OCI-LY1 (cell line): ENCODE measurements at regions not wholly inside any gene's neighbourhood (a gene's known extent, or its start where the extent isn't known, plus 50 kb on each side); places are given as distances from the start of the nearest gene placed in this dataset.

Experiments
- H2AFZ ChIP-seq: fragments of 200-600 bp; sonication (generic), shearing (Covaris generic); 2 replicates; pipeline ENCODE4 v1.6.0; 2014; ENCODE audit warnings: antibody characterized with exemption, mild to moderate bottlenecking, low read length
- H3F3A ChIP-seq: fragments of 200-600 bp; sonication (generic), shearing (Covaris generic); 2 replicates; pipeline ENCODE4 v1.6.0; 2014; ENCODE audit warnings: mild to moderate bottlenecking, antibody characterized with exemption, low read length, moderate library complexity; ENCODE audit not compliant: insufficient read depth
- H3K27ac ChIP-seq: fragments of 200-600 bp; sonication (generic); 2 replicates; pipeline ENCODE4 v1.5.1; 2014; ENCODE audit warnings: low read length, mixed run types, mild to moderate bottlenecking, low read depth; ENCODE audit not compliant: poor library complexity, severe bottlenecking
- H3K27me3 ChIP-seq: fragments of 200-600 bp; sonication (generic); 2 replicates; pipeline ENCODE4 v1.6.0; 2014; ENCODE audit warnings: antibody characterized with exemption, mild to moderate bottlenecking, low read length, moderate library complexity; ENCODE audit not compliant: insufficient read depth
- H3K36me3 ChIP-seq: fragments of 200-600 bp; sonication (generic); 2 replicates; pipeline ENCODE4 v1.6.1; 2014; ENCODE audit warnings: mild to moderate bottlenecking, antibody characterized with exemption, low read length, moderate library complexity, mixed read lengths; ENCODE audit not compliant: insufficient read depth
- H3K4me1 ChIP-seq: fragments of 200-600 bp; sonication (generic); 2 replicates; pipeline ENCODE4 v1.5.1; 2014; ENCODE audit warnings: mild to moderate bottlenecking, low read length, moderate library complexity; ENCODE audit not compliant: insufficient read depth, severe bottlenecking
- H3K4me2 ChIP-seq: fragments of 200-600 bp; sonication (generic), shearing (Covaris generic); 2 replicates; pipeline ENCODE4 v1.6.1; 2014; ENCODE audit warnings: low read length
- H3K4me3 ChIP-seq: fragments of 200-600 bp; sonication (generic); 2 replicates; pipeline ENCODE4 v1.5.1; 2014; ENCODE audit warnings: low read length, low read depth, mild to moderate bottlenecking, mixed read lengths; ENCODE audit not compliant: poor library complexity, severe bottlenecking
- H3K79me2 ChIP-seq: fragments of 200-600 bp; shearing (Covaris generic); 2 replicates; pipeline ENCODE4 v1.6.1; 2016; ENCODE audit warnings: mixed run types, low read length, mixed read lengths; ENCODE audit not compliant: insufficient read depth
- H3K9ac ChIP-seq: fragments of 200-600 bp; sonication (generic), shearing (Covaris generic); 2 replicates; pipeline ENCODE4 v1.6.1; 2014; ENCODE audit warnings: mild to moderate bottlenecking, low read length, mixed read lengths
- H3K9me2 ChIP-seq: fragments of 200-600 bp; sonication (generic), shearing (Covaris generic); 2 replicates; pipeline ENCODE4 v1.6.1; 2014; ENCODE audit warnings: low read depth, mild to moderate bottlenecking, low read length, mixed read lengths
- H3K9me3 ChIP-seq: fragments of 200-600 bp; shearing (Covaris generic); 2 replicates; pipeline ENCODE4 v1.6.1; 2014; ENCODE audit warnings: low read length, mixed read lengths
- H4K20me1 ChIP-seq: fragments of 200-600 bp; sonication (generic), shearing (Covaris generic); 2 replicates; pipeline ENCODE4 v1.6.0; 2016; ENCODE audit warnings: mild to moderate bottlenecking, low read length; ENCODE audit not compliant: insufficient read depth
- EZH2 ChIP-seq: fragments of 200-600 bp; sonication (generic), shearing (Covaris generic); IDR thresholded peaks from 2 replicates; pipeline ENCODE4 v1.8.0; 2017; ENCODE audit warnings: borderline replicate concordance, mixed run types, mild to moderate bottlenecking, antibody characterized with exemption, low read length, moderate library complexity, mixed read lengths
- TF ChIP-seq, protein P1 (sequence below): fragments of 200-600 bp; sonication (generic), shearing (Covaris generic); IDR thresholded peaks from 2 replicates; pipeline ENCODE4 v1.5.1; 2017; ENCODE audit warnings: mild to moderate bottlenecking, antibody characterized with exemption, low read length, moderate library complexity, mixed read lengths

DNA sequence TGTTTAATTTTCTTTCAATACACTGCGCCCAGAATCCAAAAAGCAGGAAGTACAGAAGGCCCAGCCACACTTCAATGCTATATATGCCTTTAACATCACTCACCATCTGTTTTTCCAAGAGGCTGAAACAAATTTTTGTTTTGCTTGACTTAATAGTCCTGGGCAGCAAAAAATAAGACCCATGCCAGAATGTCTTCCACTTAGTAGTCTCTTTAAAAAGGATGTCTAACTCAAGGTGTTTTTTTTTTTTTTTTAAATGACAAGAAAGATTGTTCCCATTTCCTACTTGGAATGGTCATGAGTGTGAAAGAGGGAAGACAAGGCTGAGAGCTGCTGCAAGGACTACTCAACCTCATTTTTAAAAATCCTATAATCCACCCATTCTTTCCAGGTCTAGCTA lies 590.3 kb upstream of the SGO1 start:
- no peaks in the 10 kb centered on the region for H3K79me2 ChIP-seq
- no peaks in the 10 kb centered on the region for H3K4me1 ChIP-seq
- H3K9me2 ChIP-seq: no peaks in the 10 kb centered on the region
- H3K27me3 ChIP-seq: no peaks in the 10 kb centered on the region
- H3F3A ChIP-seq: no peaks in the 10 kb centered on the region
- H3K4me3 ChIP-seq: no peak overlapping the region
- no peak overlapping the region for H3K27ac ChIP-seq
- H3K36me3 ChIP-seq: no peaks in the 10 kb centered on the region
- no peak overlapping the region for H2AFZ ChIP-seq
- H3K9me3 ChIP-seq: no peaks in the 10 kb centered on the region
- TF ChIP-seq EZH2: no peak
- TF ChIP-seq, protein P1, sequence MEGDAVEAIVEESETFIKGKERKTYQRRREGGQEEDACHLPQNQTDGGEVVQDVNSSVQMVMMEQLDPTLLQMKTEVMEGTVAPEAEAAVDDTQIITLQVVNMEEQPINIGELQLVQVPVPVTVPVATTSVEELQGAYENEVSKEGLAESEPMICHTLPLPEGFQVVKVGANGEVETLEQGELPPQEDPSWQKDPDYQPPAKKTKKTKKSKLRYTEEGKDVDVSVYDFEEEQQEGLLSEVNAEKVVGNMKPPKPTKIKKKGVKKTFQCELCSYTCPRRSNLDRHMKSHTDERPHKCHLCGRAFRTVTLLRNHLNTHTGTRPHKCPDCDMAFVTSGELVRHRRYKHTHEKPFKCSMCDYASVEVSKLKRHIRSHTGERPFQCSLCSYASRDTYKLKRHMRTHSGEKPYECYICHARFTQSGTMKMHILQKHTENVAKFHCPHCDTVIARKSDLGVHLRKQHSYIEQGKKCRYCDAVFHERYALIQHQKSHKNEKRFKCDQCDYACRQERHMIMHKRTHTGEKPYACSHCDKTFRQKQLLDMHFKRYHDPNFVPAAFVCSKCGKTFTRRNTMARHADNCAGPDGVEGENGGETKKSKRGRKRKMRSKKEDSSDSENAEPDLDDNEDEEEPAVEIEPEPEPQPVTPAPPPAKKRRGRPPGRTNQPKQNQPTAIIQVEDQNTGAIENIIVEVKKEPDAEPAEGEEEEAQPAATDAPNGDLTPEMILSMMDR: no peak
- H3K4me2 ChIP-seq: no peak overlapping the region
- H3K9ac ChIP-seq: no peak overlapping the region
- no peaks in the 10 kb centered on the region for H4K20me1 ChIP-seq

DNA sequence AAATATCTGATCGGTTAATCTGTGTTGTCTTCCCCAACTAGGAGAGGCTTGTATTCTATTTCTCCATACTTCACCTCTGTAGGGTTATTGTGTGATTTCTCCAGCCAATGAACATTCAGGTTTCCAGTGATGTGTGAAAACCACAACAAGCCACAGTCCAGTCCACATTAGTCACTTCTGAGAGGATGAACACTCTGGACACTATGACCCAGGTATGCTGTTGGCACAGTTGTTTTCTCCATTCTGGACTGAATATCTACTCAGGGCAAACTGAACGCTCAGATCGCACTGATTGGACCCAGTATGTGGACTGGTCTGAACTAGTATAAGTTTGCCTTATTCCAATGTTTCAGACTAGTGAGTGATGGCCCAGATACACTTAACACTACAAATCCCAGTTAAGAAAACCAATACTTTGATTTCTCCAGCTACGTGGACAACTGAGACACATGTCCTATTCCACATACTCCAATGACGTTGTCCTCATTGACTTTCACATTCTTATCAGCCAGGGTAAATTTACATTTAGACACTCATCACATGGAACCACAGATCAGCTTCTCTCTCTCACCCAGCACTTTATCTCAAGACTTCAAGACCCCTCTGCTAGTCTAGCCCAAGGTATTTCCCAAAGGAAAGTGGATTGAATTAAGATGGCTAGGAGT lies 587.4 kb upstream of the SGO1 start:
- Histone ChIP-seq H3K4me2 (no peak overlapping the region), H3K4me3 (no peak overlapping the region), H3K4me1 (no peaks in the 10 kb centered on the region), H3K36me3 (no peaks in the 10 kb centered on the region), H3F3A (no peaks in the 10 kb centered on the region), H3K27ac (no peak overlapping the region), H3K27me3 (no peaks in the 10 kb centered on the region), H3K9ac (no peak overlapping the region), H3K79me2 (no peaks in the 10 kb centered on the region), H3K9me2 (no peaks in the 10 kb centered on the region), H2AFZ (no peak overlapping the region), H4K20me1 (no peaks in the 10 kb centered on the region), H3K9me3 (no peaks in the 10 kb centered on the region)
- TF ChIP-seq, protein P1: no peak
- TF ChIP-seq EZH2: no peak

DNA sequence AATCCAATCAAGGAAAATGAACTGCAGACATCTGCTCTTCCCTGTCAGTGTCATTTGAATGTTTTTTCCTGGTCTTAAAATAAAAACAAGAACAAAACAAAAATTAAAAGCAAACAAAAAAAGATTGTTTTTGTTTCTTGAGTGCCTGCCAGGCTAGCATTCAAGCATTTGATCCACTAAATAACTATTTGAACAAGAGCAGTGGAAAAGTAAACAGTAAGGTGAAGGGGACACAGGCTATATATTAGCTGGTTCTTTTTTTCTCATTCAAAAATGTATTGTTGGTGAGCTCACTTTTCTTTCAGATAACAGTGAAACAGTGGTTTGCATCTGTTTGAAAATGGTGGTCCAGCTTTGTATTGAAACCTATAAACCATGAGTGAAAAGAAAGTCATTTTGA lies 586.9 kb upstream of the SGO1 start:
- no peak overlapping the region for H3K27ac ChIP-seq

More for the DNA sequence above, 586.9 kb upstream of the SGO1 start:
- H3K9me2 ChIP-seq: no peaks in the 10 kb centered on the region
- no peak overlapping the region for H3K4me3 ChIP-seq
- no peaks in the 10 kb centered on the region for H3K9me3 ChIP-seq
- H3K79me2 ChIP-seq: no peaks in the 10 kb centered on the region
- H4K20me1 ChIP-seq: no peaks in the 10 kb centered on the region
- H3K4me2 ChIP-seq: no peak overlapping the region
- no peaks in the 10 kb centered on the region for H3F3A ChIP-seq
- no peak overlapping the region for H3K9ac ChIP-seq
- no peak overlapping the region for H2AFZ ChIP-seq
- no peaks in the 10 kb centered on the region for H3K4me1 ChIP-seq
- no peaks in the 10 kb centered on the region for H3K36me3 ChIP-seq
- TF ChIP-seq, protein P1: no peak
- TF ChIP-seq EZH2: no peak
- H3K27me3 ChIP-seq: no peaks in the 10 kb centered on the region
